GM21367 (cell line): ENCODE measurements at regions not wholly inside any gene's neighbourhood (a gene's known extent, or its start where the extent isn't known, plus 50 kb on each side); places are given as distances from the start of the nearest gene placed in this dataset.

Source experiments
- ATAC-seq: cut with Tn5 transposase; IDR thresholded peaks from one replicate; pipeline ENCODE4 v1.9.1; 2021; ENCODE audit not compliant: unreplicated experiment

DNA sequence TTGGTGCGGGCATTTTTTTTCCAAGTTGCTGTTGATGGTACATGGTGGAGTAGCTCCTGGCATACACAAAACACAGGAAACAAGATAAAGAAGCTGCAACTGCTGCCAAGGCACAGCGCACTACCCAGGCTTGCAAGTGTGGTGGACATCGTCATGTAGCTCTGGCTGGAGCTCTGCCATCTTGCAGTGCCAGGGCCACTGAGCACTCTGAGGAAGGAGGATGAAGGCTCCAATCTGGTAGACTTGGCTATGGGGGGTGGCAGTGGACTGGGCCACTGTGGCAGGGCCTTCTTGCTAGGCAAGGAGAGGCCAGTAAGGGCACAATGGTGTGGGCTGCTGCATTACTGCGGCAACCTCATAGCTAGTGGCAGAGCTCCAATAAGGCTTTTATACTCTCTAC is 263.5 kb downstream of the CENPW start:
- ATAC-seq: no peak

DNA sequence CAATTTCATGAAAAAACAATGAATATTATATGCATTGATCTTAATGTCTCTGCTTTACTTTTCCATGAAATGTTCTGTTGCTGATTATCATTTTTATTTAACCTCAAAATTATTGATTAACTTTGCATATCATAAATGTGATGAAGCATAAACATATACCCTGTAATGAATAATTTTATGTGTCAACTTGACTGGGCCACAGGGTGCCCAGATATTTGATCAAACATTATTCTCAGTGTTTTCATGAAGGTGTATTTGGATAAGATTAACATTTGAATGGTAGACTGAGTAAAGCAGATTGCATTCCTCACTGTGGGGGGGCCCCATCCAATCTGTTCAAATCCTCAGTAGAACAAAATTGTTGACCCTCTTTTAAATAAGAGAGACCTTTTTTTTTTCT is 265.2 kb downstream of the CENPW start:
- ATAC-seq: no peak

DNA sequence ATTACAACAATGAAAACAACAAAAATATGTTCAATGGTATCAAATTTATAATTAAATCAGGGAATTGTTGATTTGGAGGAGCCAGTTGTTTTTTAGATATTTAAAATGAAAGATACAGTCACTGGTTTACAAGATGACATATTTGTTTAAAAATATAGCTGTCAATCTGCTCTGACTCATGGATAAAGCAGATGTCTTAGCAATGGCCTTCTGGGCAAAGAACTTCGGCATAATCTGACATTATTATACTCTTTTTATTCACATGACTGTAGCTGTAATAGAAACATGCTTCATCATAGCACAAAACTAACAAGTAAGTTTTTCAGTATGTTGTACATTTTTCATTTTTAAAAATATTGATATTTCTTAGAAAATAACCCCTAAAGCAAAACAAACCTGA is 267.4 kb downstream of the CENPW start:
- no peak for ATAC-seq

DNA sequence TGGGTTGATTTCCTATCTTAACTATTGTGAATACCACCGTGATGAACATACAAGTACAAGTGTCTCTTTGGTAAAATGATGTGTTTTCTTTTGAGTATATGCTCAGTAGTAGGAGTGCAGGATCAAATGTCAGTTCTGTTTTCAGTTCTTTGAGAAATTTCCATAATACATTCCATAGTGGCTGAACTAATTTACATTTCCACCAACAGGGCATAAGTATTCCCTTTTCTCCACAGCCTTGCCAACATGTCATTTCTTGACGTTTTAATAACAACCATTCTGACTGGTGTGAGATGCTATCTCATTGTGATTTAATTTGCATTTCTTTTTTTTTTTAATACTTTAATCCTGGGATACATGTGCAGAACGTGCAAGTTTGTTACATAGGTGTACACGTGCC is 268.8 kb downstream of the CENPW start:
- no peak for ATAC-seq

DNA sequence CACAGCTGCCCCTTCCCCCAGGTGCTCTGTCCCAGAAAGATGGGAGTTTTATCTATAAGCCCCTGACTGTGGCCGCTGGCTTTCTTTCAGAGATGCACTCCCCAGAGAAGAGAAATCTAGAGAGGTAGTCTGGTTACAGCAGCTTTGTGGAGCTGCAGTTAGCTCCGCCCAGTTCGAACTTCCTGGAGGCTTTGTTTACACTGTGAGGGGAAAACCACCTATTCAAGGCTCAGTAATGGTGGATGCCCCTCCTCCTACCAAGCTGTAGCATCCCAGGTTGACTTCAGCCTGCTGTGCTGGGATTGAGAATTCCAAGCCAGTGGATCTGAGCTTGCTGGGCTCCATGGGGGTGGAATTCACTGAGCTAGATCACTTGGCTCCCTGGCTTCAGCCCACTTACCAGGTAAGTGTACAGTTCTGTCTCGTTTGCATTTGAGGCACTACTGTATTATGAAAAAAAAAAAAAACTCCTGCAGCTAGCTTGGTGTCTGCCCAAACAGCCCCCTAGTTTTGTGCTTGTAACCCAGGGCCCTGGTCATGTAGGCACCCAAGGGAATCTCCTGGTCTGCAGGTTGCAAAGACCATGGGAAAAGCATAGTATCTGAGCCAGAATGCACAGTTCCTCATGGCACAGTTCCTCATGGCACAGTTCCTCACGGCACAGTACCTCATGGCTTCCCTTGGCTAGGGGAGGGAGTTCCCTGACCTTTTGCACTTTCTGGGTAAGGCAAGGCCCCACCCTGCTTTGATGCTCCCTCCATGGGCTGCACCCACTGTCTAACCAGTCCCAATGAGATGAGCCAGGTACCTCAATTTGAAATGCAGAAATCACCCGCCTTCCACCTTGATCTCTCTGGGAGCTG is 275.0 kb downstream of the CENPW start:
- ATAC-seq: no peak

DNA sequence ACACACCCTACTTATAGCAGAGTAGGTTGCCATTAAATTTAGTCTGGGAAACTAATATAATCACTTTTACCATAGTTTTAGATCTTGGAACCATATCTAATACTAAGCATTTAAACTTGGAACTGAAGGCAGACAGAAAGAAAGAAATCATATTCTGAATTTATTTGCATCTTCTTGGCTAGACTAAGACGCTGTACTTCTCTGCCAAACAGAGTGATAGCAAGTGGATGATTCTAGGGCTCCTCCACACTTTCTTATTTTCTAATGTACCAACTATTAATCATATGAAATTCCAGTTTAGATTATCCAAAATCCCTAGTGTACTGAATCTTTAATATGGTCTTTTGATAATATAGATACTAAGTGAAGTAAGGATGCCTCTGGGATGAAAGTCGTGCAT is 277.0 kb downstream of the CENPW start:
- ATAC-seq: no peak

DNA sequence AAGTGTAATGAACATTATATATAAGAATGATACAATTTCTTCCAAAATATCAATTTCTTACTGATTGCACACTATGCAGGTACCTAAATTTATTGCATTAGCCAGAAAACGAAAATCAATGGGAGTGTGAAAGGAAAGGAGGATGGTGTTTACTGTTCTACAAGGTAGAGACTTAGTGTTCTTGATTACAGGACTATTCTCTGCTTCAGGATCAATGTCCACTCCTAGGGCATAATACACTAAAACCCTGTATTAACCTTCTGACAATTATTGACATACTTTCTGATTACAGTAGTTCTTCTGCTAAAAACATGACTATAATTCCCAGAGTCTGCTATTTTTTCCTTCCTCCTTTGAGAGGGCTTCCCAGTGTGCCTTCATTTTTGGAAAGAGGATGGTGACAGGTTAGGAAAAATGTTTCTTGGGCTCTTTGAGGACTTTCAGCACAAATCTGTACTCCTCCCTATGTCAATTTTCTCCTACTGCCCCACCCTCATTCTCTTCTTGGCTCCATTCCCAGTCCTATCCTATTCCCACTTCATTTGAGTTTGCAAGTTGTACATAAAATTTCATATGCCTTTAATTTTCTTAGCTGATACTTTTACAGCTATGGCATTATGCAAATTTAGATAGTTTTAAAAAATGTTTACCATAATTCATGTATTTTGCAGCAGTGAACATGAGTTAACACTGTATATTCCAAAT is 278.9 kb downstream of the CENPW start:
- ATAC-seq: no peak

DNA sequence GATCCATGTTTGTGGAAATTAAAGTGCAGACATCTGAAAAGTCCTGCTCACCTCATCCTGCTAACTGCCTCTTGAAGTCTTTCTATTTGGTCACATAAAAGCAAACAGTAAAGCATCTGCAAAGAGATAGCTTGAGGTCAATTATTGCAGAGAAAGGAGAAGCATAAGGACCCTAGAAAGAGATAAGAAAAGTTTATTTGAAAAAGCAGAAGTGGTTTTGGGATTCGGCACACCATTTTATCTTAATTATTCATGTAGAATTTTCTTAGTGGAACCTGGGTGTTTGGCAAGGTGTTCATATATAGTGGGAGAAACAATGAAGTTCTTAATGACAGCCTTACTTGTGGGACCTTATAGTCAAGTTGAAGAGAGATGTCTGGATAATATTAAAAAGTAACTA is 280.8 kb downstream of the CENPW start:
- ATAC-seq: no peak

DNA sequence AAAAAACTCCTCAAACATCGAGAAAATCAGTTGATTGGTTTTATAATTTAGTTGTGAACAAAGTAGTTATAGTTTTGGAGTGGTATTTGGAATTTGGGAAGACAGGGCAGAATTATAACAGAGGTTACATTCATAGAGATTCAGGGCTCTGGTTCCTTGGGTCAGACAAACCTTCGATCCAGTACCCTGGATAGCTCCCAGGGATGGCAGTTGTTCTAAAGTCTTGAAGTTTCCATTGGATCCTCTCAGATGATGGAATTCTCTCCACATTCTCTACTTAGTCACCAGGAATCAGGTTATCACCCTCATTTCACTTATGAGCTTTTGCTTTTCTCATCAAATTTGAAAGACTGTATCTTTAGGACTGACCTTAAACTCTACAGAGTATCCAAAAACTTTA is 285.1 kb downstream of the CENPW start:
- ATAC-seq: no peak

DNA sequence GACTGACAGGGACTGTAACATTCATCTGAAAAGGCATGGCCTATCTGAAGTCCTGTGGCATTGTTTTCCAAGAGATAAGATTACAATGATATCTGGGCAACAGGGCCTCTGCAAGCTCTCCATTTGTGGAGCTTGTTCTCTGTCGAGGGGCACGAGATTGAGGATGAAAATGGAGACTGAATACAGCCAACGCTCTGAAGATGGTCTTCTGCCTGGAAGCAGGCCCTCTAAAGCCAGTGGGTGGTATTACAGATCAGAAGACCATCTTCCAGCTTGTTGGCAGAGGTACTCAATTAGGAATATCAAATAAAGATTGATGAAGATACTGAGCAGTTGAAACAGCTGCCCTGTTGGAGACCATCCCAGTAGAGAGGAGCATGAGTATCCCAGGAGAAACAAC is 288.2 kb downstream of the CENPW start:
- ATAC-seq: no peak

DNA sequence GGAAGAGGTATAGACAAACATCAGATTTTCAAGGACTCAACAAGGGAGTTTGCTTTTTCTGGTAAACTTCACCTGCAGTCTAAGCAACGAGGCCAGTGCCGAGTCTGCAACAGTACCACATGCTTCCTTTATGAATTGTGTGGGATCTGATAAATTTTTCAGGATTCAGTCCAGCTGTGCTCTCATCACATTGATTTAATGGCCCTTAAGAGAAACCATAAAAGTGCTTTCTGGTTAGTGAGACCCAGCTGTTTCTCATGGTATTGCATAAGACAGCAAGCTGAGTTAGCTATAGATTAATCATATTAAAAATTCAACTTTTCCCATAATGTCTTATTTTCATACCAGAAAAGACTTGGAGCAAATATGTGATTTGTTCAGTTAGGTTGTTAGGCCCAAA is 291.4 kb downstream of the CENPW start:
- no peak for ATAC-seq

DNA sequence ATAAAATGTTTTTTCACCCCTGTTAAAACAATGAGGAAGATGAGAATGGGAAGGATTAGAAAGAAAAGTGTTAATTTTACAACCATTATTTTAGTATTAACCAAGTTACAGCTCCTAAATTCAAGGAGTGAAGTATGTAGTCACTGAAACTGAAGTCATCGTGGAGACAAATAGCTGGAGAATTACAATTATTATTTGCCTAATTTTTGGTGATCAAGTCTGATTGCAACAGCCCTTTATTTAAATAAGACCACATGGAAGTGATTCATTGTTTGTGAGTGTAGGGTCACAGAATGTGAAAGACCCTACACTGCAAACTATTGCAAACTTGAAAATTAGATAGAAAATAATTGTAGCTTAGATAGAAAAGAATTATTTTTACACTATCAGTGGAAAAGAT is 292.4 kb downstream of the CENPW start:
- ATAC-seq: no peak

DNA sequence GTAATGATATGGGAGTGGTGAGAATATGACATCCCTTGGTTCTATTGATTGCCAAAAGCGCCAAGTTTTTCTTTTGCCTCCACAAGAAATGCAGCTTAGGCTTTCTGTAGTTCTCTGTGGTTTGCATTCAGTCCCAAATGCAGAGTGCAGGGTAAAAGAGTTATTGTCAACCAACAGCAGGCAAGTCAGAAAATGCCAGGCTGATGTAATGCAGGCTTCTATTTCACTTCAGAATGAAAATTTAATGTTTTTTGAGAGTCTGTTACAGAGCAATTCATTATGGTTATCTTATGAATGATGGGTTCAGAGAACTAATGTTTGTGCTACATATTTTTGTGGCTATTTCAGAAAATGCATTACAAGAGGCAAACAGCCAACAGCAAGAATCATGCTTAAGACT is 293.5 kb downstream of the CENPW start:
- ATAC-seq: no peak

DNA sequence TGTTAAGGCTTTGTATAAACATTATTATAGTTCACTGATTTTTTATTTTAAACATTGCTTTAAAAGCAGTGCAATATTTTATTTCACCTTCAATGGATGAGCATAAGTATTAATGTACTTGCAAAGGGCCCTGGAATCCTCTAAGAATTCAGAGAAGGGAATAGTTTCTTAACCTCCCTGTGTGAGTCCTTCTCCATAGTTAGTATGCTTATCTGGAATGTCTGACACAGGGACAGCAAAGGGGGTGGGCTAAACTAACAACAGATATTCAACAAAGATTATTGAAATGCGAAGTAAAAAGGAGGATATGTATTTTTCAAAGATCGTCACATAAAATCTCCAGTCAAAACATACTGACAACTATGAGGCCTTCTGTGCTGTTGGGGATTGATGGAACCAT is 300.4 kb downstream of the CENPW start:
- no peak for ATAC-seq

DNA sequence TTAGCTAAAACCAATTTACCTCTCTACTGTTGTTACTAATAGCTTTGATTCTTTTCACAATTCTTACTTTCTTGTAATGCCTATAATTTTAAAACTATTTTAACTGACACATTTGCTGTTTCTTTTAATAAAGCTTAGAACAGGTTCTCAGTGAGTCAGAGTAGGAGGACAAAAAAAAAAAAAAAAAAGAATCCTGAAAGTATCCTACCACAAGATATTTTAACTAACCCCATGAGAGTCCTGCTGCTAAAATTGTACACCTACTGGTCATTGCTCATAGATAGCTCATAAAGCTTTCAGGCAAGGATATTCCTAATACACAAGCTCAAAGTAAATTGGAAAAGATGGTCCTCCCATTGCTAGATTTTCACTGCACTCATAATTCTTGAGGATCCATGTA is 301.0 kb downstream of the CENPW start:
- ATAC-seq: no peak

DNA sequence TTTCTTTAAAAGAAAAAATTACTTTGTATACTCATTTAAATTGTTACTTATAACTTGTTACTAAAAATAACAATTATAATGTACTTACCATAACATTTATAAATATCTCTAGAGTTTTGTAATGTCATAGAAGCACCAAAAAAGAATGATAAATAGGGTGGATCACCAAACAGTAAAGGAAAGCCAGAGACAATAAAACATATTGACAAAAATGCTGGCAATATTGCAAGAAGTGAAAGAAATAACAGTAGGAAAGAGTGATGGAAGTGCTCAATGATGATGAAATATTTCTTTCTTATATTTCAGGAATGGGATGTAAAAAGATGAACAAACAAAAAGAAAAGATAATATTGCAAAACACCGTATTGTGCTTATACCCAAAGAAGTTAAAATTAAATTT is 301.7 kb downstream of the CENPW start:
- ATAC-seq: no peak

DNA sequence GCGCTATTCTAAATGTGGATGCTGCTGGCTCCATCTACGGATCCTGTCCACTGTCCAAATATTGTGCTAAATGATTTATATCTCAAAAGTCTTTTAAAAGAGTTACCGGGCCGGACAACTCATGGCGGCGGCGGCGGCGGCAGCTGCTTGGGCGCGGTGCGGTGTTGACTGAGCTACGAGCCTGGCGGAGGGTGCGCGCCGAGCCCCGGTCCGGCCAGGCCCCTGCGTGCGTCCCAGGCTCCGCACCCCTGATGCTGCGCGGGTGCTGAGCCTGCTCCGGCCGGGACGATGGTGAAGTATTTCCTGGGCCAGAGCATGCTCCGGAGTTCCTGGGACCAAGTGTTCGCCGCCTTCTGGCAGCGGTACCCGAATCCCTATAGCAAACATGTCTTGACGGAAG is 303.4 kb downstream of the CENPW start:
- ATAC-seq: no peak

DNA sequence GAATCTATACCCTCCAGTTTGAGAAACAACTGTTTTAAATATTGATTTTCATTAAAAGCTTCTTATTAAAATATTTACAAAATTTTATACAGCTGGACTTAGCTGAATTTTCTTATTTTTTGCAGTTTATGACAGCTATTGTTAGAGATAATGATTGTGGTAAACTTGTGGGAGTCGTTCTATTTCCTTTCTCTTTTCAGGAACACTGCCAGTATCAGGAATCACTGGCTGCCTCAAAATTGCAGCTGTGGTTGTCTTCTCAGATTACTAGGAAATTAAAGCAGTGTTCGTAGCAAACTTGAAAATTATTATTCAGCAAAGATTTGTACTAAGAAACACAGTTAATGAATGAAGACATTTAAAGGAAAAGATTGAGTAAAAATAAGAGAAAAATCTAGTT is 311.0 kb downstream of the CENPW start:
- no peak for ATAC-seq

DNA sequence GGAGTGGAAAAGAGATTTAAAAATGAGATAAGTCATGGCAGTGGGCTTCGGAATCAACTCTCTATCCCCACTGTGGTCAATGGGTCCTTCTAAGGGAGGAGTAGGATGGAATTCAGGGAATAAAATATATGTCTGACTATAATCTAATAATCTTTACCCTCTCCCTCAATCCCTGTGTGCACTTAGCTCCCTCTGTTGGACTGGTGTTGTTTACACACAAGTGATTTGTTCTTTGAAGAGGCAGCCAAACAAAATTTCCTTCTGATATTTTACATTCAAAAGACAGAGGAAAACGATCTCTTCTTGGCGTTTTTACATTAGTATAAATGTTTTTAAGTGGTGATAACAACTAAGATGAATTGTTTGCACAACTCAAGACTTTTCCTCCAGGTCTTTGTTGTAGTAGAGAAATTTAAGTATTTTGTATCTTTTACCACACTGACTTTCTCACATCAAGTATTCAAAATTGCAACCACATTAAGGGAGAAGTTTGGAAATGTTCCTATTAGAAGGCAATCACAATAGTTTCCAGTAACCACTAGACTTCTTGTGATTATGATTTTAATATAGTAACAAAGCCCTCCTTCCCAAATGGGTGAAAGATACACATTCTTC is 317.8 kb downstream of the CENPW start:
- peak; percentile 53 for ATAC-seq

DNA sequence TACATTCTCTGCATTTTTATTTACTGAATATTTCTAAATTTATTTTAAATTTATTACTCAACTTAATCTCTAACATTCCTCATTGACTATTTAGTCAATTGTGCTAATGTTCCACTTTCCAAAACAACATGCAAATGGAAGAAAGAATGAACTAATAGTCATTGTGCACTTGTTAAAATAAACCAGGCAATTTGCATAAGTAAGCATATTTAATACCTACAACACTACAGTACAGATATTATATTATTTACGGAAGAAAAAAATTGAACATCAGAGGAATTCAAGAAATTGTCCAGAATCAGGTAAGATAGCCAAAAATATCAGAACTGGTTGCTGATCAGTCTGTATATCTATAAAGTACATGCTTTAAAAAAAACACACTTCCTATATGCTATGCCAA is 320.5 kb downstream of the CENPW start:
- no peak for ATAC-seq

DNA sequence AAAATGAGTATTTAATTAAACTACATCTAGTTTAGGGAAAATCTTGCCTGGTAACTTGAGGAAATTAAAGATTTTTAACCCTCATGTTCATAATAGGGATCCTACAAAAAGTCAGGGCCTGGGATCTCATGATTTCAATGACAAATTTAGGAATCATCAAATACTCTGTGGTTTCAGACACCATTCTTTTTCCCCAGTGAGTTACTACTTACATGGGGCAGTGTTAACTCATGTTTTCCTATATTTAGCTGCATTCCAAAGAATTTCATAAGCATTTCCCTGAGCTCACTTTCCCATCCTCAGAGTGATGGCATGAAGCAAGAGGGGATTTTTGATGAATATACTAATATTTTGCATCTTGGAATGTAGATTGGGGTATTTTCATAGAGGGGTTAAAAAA is 321.7 kb downstream of the CENPW start:
- ATAC-seq: no peak

DNA sequence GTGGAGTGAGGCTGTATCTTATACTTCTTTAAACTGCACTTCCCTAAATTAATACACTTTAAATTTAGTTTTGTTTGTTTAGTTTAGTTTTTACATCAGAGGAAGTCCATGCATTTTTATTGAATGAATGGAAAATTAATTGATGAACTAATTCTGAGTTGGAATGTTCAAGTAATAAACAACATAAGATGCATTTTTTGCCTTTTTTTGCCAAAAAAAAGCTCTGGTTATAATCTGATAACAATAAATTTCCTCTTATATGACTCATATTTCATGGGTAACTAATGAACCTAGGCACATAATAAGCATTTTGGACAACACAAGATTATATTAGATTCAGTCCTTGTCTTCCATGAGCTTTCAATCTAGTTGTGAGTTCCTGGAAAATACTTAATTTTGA is 323.1 kb downstream of the CENPW start:
- ATAC-seq: no peak
